Right lobe of liver (tissue), 6 donors: ENCODE measurements at regions not wholly inside any gene's neighbourhood (a gene's known extent, or its start where the extent isn't known, plus 50 kb on each side); places are given as distances from the start of the nearest gene placed in this dataset.

Experiments
- ATAC-seq, 4 donors: fragments of 200-7000 bp; cut with Tn5 transposase; one replicate each; pipeline ENCODE4 v1.9.1; 2020; ENCODE audit warnings: mild to moderate bottlenecking in 4 of 4, moderate library complexity in 4 of 4
- DNase-seq, 3 donors: peaks; one replicate each; pipeline ENCODE4 v3.0.0-alpha.2; 2020
- H3K27ac ChIP-seq, 3 donors: fragments of 200-600 bp; one replicate each; pipeline ENCODE4 v1.8.0; 2022
- H3K27me3 ChIP-seq, 2 donors: fragments of 200-600 bp; one replicate each; pipeline ENCODE4 v1.8.0; 2022
- H3K36me3 ChIP-seq, 4 donors: fragments of 200-600 bp; sonication (generic) in 1 of 4; one replicate each; pipeline versions ENCODE4 v1.5.1 to v1.8.0; 2017 to 2022; ENCODE audit warnings: control low read depth in 1 of 4
- H3K4me1 ChIP-seq, 4 donors: fragments of 200-600 bp; sonication (generic) in 1 of 4; one replicate each; pipeline versions ENCODE4 v1.5.1 to v1.8.0; 2017 to 2022; ENCODE audit warnings: control low read depth in 1 of 4
- H3K4me3 ChIP-seq, 3 donors: fragments of 200-600 bp; one replicate each; pipeline ENCODE4 v1.8.0; 2022
- H3K9me3 ChIP-seq, 4 donors: fragments of 200-600 bp; sonication (generic) in 1 of 4; one replicate each; pipeline versions ENCODE4 v1.5.1 to v1.8.0; 2017 to 2022; ENCODE audit warnings: control low read depth in 1 of 4
- POLR2A ChIP-seq: fragments of 450-650 bp; IDR thresholded peaks from one replicate; pipeline ENCODE4 v1.6.1; 2017; ENCODE audit warnings: antibody characterized with exemption, mild to moderate bottlenecking
- WGBS: methylation state at CpG from one replicate; pipeline ENCODE4 v1.1.6; 2018; ENCODE audit warnings: low coverage, low lambda C conversion rate; ENCODE audit not compliant: insufficient coverage; ENCODE audit errors: missing lambda C conversion rate; 5-methylcytosine and 5-hydroxymethylcytosine counted together
- intact Hi-C, 2 donors: fragments of 100-400 bp; cut with DNase I; formaldehyde crosslinking; loops; one replicate each; pipeline versions ENCODE4 v1.11.2 to v1.14.1; 2022
- TF ChIP-seq, protein P1 (sequence below), 4 donors: fragments of 200-600 bp in 3 of 4; fragments of 450-650 bp in 1 of 4; IDR thresholded peaks; one replicate each; pipeline versions ENCODE4 v1.5.1 to v1.8.0; 2016 to 2022; ENCODE audit warnings: antibody characterized with exemption in 4 of 4, mild to moderate bottlenecking in 2 of 4
- donor health status: DM: no; HTN: yes; CAD: no.
- donor health status: DM: no; HTN: no; CAD: no.
- donor health status: DM: no; HTN: no; CAD: no.
- donor health status: DM: no; HTN: yes; CAD: no.
- donor health status: DM: no; HTN: yes; CAD: no.

DNA sequence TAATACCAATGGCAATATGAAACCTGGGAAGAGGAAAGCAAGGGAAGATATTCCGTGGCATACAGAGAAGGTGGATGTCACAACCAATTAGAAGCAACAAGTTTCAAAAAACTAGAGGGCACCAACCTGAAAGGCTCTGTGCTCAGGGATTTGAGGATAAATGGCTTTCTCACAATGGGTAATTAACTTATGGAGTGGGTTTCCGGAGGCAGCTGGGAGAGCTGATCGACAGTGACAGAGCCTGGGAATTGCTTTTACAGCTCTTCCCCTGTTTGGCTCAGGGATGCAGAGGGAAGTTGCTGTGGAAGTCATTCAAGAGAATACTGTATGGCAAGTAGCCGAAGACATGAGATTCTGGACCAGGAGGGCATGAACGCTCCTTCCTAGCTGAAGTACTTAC is 237.0 kb downstream of the KIF4B start:
- Histone ChIP-seq H3K4me3 (no peak overlapping the region), H3K27ac (no peak overlapping the region), H3K4me1 (no peaks in the 10 kb centered on the region), H3K36me3 (no peaks in the 10 kb centered on the region), H3K9me3 (no peaks in the 10 kb centered on the region), H3K27me3 (no peaks in the 10 kb centered on the region)
- WGBS, result 58% methylated on average over 4 of the region's 5 CpGs
- no peak for TF ChIP-seq POLR2A
- TF ChIP-seq, protein P1, sequence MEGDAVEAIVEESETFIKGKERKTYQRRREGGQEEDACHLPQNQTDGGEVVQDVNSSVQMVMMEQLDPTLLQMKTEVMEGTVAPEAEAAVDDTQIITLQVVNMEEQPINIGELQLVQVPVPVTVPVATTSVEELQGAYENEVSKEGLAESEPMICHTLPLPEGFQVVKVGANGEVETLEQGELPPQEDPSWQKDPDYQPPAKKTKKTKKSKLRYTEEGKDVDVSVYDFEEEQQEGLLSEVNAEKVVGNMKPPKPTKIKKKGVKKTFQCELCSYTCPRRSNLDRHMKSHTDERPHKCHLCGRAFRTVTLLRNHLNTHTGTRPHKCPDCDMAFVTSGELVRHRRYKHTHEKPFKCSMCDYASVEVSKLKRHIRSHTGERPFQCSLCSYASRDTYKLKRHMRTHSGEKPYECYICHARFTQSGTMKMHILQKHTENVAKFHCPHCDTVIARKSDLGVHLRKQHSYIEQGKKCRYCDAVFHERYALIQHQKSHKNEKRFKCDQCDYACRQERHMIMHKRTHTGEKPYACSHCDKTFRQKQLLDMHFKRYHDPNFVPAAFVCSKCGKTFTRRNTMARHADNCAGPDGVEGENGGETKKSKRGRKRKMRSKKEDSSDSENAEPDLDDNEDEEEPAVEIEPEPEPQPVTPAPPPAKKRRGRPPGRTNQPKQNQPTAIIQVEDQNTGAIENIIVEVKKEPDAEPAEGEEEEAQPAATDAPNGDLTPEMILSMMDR (IDR thresholded peaks at IDR 0.05), result no peak
- ATAC-seq (no peak), DNase-seq (no peak)
- intact Hi-C loops, result no loop called here

DNA sequence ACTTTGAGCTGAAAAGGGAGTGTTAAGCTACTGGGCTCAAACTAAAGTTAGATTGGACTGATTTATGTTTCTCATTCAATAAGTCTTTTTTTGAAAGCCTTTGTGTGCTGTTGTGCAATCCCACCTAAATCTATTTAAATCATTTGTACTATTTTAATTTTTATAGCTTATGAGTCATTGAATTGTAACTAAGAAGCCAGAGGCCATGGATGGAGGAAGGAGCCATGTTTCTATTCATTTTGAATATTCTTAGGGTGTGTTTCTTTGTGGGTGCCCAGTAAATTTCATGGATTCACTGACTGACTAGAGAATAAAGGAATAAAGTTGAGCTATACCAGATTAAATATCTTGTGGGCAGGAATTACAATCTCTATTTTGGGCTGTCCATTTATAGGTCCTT is 238.5 kb downstream of the KIF4B start:
- TF ChIP-seq, protein P1 (IDR thresholded peaks at IDR 0.05), result no peak
- TF ChIP-seq POLR2A, result no peak
- H3K4me1 ChIP-seq, result no peaks in the 10 kb centered on the region
- intact Hi-C loops, result no loop called here
- no peak overlapping the region for H3K27ac ChIP-seq
- ATAC-seq, result no peak
- H3K36me3 ChIP-seq, result no peaks in the 10 kb centered on the region
- H3K4me3 ChIP-seq, result no peak overlapping the region
- no peak for DNase-seq
- no peaks in the 10 kb centered on the region for H3K27me3 ChIP-seq
- no peaks in the 10 kb centered on the region for H3K9me3 ChIP-seq

DNA sequence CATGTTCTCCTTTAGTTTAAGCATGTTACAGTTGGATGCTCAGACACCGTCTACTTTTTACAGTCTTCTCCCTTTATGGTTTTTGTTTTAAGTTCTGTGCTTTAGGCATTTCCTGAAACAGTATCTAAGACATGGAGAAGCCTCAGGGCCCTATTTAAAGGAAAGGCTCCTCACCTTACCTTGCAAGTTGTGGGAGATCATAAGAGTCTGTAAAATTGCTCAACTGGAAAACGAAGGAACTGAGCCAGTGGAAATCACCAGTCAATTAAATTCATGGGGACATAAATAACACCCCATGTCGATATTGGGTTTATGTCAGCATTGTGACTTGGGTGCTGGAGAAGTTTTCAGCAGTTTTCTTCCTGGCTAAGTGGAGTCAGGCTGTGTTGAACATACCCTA is 239.2 kb downstream of the KIF4B start:
- DNase-seq (no peak), ATAC-seq (no peak)
- H3K9me3 ChIP-seq, result no peaks in the 10 kb centered on the region
- WGBS, result 57% methylated on average over 3 of the region's 3 CpGs
- no peaks in the 10 kb centered on the region for H3K4me1 ChIP-seq
- H3K36me3 ChIP-seq, result no peaks in the 10 kb centered on the region
- no peak overlapping the region for H3K27ac ChIP-seq
- H3K27me3 ChIP-seq, result no peaks in the 10 kb centered on the region
- no peak overlapping the region for H3K4me3 ChIP-seq
- intact Hi-C loops, result no loop called here
- TF ChIP-seq POLR2A, result no peak
- TF ChIP-seq, protein P1 (IDR thresholded peaks at IDR 0.05), result no peak

DNA sequence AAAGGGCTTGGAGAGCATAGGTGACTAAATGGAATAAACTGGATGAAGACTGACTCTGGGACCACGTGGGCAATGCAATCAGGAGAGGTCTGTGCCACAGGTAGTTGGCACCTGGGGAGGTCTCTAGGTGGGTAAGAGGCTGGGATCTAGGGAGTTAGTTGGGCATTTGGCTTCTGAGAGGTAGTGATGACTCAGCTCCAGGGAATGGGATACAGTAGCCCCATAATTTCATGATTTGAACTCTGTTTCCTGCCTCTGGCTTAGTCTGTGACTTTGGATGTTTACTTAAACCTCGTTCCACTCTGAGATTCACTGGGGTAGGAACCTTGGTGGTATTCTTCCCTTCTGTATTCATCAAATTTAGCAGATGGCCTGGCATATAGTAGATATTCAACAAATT is 240.8 kb downstream of the KIF4B start:
- intact Hi-C loops, result no loop called here
- Histone ChIP-seq H3K27ac (no peak overlapping the region), H3K27me3 (no peaks in the 10 kb centered on the region), H3K4me1 (no peaks in the 10 kb centered on the region), H3K4me3 (no peak overlapping the region), H3K9me3 (no peaks in the 10 kb centered on the region), H3K36me3 (no peaks in the 10 kb centered on the region)
- ATAC-seq (no peak), DNase-seq (no peak)
- TF ChIP-seq, protein P1 (IDR thresholded peaks at IDR 0.05), result no peak
- TF ChIP-seq POLR2A, result no peak
- 50% methylated on average over 1 of the region's 2 CpGs for WGBS

DNA sequence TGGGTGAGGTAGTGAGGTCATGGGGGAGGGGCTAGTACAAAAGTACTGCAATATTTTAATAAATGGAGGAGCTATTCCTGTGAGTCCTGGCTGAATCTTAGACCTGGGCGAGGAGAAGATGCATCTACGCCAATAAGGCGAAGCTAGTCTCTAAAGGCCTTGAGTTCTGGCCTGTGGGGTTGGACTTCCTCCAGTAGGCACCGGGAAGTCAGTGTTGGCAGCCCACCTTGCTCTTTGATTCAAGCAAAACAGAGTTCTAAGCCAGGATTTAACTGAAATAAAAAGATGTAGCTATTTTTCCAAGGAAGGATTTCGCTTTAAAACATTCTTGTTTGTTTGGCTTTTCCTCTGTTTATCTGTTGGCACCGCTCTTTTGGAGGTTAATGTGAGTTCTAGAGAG is 244.6 kb downstream of the KIF4B start:
- intact Hi-C loops, result no loop called here
- Histone ChIP-seq H3K36me3 (no peaks in the 10 kb centered on the region), H3K27ac (no peak overlapping the region), H3K4me1 (no peaks in the 10 kb centered on the region), H3K9me3 (no peaks in the 10 kb centered on the region), H3K27me3 (no peaks in the 10 kb centered on the region), H3K4me3 (no peak overlapping the region)
- DNase-seq, result no peak
- ATAC-seq, result no peak
- 81% methylated on average over 6 of the region's 6 CpGs for WGBS
- TF ChIP-seq, protein P1 (IDR thresholded peaks at IDR 0.05), result no peak
- TF ChIP-seq POLR2A, result no peak
